ENCODE measurements at regions not wholly inside any gene's neighbourhood (a gene's known extent, or its start where the extent isn't known, plus 50 kb on each side); places are given as distances from the start of the nearest gene placed in this dataset.
A peak's percentile ranks its signal among the peaks of the same experiment; 100 is the strongest.

DNA sequence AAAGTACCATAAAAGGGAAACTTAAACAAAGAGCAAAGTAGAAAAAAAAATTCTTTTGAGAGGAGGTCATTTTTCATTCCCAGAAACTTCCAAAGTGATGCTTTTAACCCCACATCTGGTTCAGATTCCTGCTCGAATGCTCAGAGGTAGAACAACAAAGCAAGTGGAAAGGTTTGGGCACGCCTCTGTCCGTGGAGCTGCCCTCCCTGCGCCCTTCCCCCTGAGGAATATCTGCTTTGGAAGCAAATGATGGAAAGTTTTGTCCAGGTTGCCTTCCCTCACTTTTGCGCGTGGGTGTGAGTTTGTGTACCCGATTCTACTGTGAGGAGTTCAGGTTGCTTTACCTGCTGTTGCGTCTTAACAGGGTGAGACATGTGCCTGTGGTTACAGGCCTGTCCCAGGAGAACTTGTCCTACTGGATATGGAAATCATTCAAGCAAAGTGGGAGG, 110.2 kb downstream of the KLF5 start:
- H2AFZ ChIP-seq (ENCODE audit: low read length) = no peak overlapping the region
- H3K79me2 ChIP-seq (ENCODE audit: low read length) = no peaks in the 10 kb centered on the region
- H4K20me1 ChIP-seq (ENCODE audit: low read length) = no peaks in the 10 kb centered on the region
- BruUV-seq (replicated peaks) = no TSS peak
- peaks cover 5% of the 10 kb centered on the region for H3F3A ChIP-seq (ENCODE audit: low read length, unreplicated experiment)
- H3K4me1 ChIP-seq (ENCODE audit: insufficient read depth, low read length) = peaks cover 67% of the 10 kb centered on the region
- ATAC-seq (no peak), DNase-seq (peak; percentile 17)
- H3K4me2 ChIP-seq (ENCODE audit: low read length) = no peak overlapping the region
- no peaks in the 10 kb centered on the region for H3K27me3 ChIP-seq (ENCODE audit: low read length)
- no peaks in the 10 kb centered on the region for H3K9me2 ChIP-seq (replicated peaks; ENCODE audit: low read length)
- H3K4me3 ChIP-seq (ENCODE audit: low read length) = no peak overlapping the region
- TF ChIP-seq EZH2 (IDR thresholded peaks at IDR 0.05; ENCODE audit: low read length, unreplicated experiment) = no peak
- no peak for TF ChIP-seq EZH2phosphoT487 (IDR thresholded peaks at IDR 0.05; ENCODE audit: borderline replicate concordance, low read length)
- TF ChIP-seq, protein P1, sequence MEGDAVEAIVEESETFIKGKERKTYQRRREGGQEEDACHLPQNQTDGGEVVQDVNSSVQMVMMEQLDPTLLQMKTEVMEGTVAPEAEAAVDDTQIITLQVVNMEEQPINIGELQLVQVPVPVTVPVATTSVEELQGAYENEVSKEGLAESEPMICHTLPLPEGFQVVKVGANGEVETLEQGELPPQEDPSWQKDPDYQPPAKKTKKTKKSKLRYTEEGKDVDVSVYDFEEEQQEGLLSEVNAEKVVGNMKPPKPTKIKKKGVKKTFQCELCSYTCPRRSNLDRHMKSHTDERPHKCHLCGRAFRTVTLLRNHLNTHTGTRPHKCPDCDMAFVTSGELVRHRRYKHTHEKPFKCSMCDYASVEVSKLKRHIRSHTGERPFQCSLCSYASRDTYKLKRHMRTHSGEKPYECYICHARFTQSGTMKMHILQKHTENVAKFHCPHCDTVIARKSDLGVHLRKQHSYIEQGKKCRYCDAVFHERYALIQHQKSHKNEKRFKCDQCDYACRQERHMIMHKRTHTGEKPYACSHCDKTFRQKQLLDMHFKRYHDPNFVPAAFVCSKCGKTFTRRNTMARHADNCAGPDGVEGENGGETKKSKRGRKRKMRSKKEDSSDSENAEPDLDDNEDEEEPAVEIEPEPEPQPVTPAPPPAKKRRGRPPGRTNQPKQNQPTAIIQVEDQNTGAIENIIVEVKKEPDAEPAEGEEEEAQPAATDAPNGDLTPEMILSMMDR (conservative IDR thresholded peaks at IDR 0.05; ENCODE audit: low read depth, low read length) = no peak
- peak overlapping the region; percentile 21; the same call in 1 of the 2 replicates for H3K9ac ChIP-seq (ENCODE audit: low read length)
- no peaks in the 10 kb centered on the region for H3K36me3 ChIP-seq (ENCODE audit: low read depth, low read length)
- ChIA-PET POLR2A (ENCODE audit: unreplicated experiment) (no interaction called here), CTCF (no interaction called here)
- no peaks in the 10 kb centered on the region for H3K9me3 ChIP-seq (ENCODE audit: low read length)
- peak overlapping the region; percentile 100 for H3K27ac ChIP-seq (ENCODE audit: low read length)
- intact Hi-C loops (cut with micrococcal nuclease) = no loop called here

DNA sequence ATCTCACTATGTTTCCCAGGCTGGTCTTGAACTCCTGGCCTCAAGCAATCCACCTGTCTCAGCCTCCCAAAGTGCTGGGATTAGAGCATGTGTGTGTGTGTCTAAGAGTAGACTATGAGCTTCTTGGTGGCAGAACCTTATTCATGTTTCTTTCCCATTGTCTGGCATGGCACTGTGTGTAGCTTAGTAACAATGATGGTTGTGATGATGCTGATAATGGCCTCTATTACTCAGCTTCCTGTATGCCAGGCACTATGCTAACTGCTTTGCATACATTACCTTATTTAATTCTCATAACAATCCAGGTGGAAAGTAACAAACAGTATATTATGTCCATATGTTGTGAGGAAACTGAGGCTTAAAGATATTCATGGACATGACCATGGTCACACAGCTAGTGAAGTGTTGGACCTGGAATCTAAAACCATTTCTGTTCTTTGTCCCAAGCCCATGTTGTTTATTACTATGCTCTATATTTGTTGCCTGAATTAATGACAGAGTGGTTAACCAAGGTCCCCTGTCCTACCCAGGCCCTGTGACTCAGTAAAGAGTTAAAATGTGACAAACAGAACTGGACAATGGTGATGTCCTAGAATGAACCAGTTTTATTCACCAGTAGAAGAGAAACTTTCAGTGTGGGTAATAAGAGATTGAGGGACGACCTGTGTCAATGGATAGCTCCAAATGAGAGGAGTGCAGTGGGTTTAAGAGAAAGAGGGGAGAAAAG, 109.6 kb downstream of the KLF5 start:
- no peaks in the 10 kb centered on the region for H4K20me1 ChIP-seq (ENCODE audit: low read length)
- peaks cover 67% of the 10 kb centered on the region for H3K4me1 ChIP-seq (ENCODE audit: insufficient read depth, low read length)
- H3K27ac ChIP-seq (ENCODE audit: low read length) = peak overlapping the region; percentile 100
- BruUV-seq (replicated peaks) = no TSS peak
- no peak overlapping the region for H3K4me2 ChIP-seq (ENCODE audit: low read length)
- ChIA-PET POLR2A (ENCODE audit: unreplicated experiment) (interaction anchor here (0.6 kb wide), 3 partner anchors 78 to 189 kb away, joined by 3 to 17 read pairs (median 12); no protein-coding TSS in a partner anchor), CTCF (interaction anchor here (0.6 kb wide), 1 partner anchor 23 kb away, joined by 6 read pairs; no protein-coding TSS in a partner anchor)
- H3K36me3 ChIP-seq (ENCODE audit: low read depth, low read length) = no peaks in the 10 kb centered on the region
- no peaks in the 10 kb centered on the region for H3K79me2 ChIP-seq (ENCODE audit: low read length)
- intact Hi-C loops (cut with micrococcal nuclease) = no loop called here
- H3K4me3 ChIP-seq (ENCODE audit: low read length) = no peak overlapping the region
- H2AFZ ChIP-seq (ENCODE audit: low read length) = no peak overlapping the region
- H3K9ac ChIP-seq (ENCODE audit: low read length) = peak overlapping the region; percentile 21; the same call in 1 of the 2 replicates
- DNase-seq (peak; percentile 51), ATAC-seq (peak; percentile 8; the same call in 1 of the 2 replicates)
- no peaks in the 10 kb centered on the region for H3K9me2 ChIP-seq (replicated peaks; ENCODE audit: low read length)
- no peaks in the 10 kb centered on the region for H3K9me3 ChIP-seq (ENCODE audit: low read length)
- no peaks in the 10 kb centered on the region for H3K27me3 ChIP-seq (ENCODE audit: low read length)
- TF ChIP-seq EZH2phosphoT487 (IDR thresholded peaks at IDR 0.05; ENCODE audit: borderline replicate concordance, low read length) (no peak), EZH2 (IDR thresholded peaks at IDR 0.05; ENCODE audit: low read length, unreplicated experiment) (no peak)
- TF ChIP-seq, protein P1 (conservative IDR thresholded peaks at IDR 0.05; ENCODE audit: low read depth, low read length) = no peak
- peaks cover 5% of the 10 kb centered on the region for H3F3A ChIP-seq (ENCODE audit: low read length, unreplicated experiment)

Data from PC-3 (cell line).